GM19455 (cell line): ENCODE measurements at regions not wholly inside any gene's neighbourhood (a gene's known extent, or its start where the extent isn't known, plus 50 kb on each side); places are given as distances from the start of the nearest gene placed in this dataset.
"Not testable (repeated sequence)": the region's sequence is repeated elsewhere in the genome, so short reads cannot be mapped to it uniquely, and the experiment has no call there.

Source experiments
- ATAC-seq: cut with Tn5 transposase; IDR thresholded peaks from one replicate; pipeline ENCODE4 v1.9.1; 2021; ENCODE audit not compliant: unreplicated experiment

DNA sequence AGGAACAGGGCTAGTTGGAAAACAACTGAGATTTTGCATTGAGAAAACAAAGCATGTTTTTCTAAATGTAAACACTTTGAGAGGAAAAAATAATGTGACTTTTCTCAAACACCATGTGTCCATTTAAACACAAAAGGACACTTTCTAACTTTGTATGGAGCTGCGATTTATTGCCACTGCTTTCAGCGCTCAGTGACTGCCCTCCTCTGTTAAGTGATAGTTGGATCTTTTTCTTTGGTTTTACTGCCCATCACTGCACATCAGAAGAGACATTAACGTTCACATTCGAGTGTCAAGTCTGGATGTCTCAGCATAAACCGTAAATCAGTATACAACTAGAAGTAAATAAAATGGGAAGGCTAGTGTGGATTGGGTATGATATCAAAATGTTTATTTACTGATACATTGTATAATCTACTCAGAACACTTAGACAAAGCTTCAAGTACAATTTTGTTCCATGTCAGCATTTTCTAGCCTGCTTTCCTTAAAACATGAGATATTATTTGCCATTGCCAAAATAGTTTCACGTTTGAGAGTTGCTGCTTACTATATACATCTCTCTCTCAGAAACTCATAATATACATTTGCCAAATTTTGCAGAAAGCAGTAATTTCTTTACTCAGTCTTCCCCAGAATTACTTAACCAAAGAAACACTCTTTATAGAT is 237.6 kb downstream of the IKZF2 start:
- ATAC-seq: no peak

DNA sequence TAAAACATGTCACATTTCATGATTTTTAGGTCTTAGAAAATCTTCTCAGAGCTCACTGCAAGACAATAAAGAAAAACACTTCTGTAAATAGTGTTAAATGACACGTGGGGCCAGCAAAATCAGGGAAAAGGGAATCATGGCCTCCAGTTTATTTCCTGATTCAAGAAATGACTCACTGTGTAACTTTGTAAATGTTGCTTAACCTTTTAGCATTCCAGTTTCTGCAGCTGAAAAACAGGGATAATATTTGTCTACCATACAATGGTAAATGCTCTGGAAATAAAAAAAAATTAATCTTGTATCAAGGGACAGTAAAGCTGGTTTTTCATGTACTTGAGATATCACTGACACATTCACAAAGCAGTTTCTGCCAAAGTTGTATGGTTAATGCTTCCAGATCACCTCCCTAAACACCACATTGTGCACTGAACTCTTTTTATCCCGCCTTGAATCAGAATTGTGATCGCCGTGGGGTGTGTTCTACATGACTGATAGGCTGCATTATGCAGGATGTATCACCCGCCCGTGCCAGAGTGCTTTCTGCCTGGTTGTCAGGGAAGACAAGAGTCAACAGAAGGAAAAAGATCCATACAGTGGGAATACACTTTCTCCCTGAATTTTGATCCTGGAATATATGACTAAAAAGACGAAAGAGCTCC is 238.8 kb downstream of the IKZF2 start:
- no peak for ATAC-seq

DNA sequence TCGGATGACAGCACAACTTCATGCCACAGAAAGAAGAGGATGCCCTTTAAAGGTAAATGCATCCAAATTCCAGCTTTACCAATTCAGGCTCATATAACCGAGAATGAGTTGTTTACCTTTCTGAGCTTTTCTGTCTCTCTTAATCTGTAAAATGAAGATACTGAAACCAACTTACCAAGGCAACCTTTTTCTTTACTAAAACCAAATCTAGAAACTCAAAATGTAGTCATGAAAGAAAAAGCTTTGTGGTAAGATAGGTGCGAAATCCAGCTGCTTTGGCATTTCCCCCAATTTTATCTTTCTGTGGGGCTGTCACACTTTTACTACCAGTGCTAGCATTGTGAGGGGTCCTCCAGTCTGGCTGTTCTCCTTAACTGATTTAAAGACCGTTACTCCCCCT is 240.4 kb downstream of the IKZF2 start:
- ATAC-seq: no peak

- ATAC-seq: no peak
Measured at GRCh38 chr2:212908682-212909435, 242.6 kb downstream of the IKZF2 start.

GRCh38 chr2:212908031-212908430 is 243.4 kb downstream of the IKZF2 start:
- ATAC-seq: no peak

DNA sequence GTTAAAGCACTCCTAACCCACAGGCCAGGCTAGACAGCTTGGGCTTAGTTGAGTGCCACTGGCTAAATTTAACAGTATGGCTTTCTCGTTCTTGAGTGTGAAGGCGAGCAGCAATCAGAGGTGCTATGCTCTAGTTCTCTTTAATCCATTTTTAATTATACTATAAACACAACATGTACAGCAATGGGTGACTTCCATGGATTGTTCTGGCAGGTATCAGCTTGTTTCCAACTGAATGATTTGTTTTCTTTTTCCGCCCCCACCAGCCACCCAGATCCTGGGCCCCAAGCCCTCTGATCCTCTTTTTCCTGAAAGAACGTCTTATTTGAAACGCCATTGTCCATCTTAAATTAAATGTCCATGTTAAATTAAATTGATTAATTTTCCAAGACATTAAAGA is 244.8 kb downstream of the IKZF2 start:
- ATAC-seq: no peak

- no peak for ATAC-seq
Measured at GRCh38 chr2:212905640-212906201, 245.7 kb downstream of the IKZF2 start.

GRCh38 chr2:212904646-212905045 is 246.8 kb downstream of the IKZF2 start:
- ATAC-seq: no peak

DNA sequence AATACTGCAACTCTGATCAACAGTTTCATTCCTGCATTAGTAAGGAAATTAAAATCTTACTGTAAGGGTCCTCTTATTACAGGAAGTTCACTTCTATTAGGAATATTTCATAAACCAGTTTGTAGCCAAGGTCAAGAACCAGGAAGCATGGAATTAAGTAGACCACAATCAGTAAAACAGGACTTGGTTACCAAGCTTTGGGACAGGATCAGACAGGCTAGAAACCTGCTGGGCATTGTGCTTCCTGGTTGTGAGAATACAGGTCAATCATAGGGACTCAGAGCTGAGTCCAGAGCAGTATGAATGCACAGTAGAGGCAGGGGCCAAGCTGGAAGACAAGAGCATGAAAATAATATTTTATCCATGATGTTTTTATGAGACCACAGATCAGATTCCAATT is 248.0 kb downstream of the IKZF2 start:
- no peak for ATAC-seq

GRCh38 chr2:212902421-212902820 is 249.0 kb downstream of the IKZF2 start:
- ATAC-seq: no peak

DNA sequence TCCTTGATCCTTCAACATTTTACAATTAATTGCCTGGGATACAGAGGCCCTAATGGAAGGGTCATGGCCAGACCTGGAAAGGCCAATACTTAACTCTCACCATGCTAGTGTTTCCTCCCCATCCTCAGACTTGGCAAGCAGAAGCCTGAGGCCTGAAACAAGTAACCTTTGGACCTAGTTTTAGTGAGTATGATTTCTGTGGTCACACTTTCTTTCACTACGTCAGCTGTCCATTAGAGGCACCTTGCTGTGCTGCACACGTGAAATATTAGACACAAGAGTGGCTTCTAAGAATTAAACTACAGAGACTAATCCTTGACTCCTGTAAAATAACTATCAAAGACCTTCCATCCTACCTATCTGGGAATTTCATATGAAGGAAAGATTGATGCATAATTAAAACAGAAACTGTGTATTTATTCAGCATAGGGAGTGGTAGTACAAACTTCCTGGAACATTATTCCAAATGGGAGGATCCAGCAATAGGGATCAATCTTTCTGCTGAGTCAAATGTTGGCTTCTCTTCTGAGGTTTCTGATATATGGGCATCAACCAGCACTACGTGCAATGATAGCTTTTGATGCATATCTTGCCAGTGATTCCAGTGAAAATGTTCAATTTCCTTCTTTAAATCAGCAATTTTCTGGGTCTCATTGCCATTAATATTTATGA is 249.7 kb downstream of the IKZF2 start:
- ATAC-seq: no peak

- ATAC-seq: no peak
Measured at GRCh38 chr2:212900715-212901114, 250.7 kb downstream of the IKZF2 start.

DNA sequence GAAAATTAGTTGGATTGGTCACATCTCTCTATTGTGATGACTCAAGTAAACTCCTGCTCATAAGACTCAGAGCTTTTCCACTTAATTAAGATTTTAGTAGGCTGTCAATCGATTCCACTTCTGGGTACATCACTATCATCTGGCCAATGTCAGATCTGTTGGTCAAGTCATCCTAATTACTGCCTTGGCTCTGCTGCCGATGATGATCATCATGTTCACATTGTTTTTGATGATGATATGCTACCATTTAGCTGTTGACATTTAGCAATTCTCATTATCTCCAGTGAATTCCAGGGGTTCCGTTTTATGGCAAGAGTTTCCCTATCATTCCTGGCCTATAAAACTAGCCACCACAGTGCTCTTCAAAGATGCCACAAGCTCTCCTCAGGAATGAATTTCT is 253.4 kb downstream of the IKZF2 start:
- no peak for ATAC-seq

GRCh38 chr2:212897296-212897695 is 254.1 kb downstream of the IKZF2 start:
- no peak for ATAC-seq

- no peak for ATAC-seq
Measured at GRCh38 chr2:212894026-212894425, 257.4 kb downstream of the IKZF2 start.

DNA sequence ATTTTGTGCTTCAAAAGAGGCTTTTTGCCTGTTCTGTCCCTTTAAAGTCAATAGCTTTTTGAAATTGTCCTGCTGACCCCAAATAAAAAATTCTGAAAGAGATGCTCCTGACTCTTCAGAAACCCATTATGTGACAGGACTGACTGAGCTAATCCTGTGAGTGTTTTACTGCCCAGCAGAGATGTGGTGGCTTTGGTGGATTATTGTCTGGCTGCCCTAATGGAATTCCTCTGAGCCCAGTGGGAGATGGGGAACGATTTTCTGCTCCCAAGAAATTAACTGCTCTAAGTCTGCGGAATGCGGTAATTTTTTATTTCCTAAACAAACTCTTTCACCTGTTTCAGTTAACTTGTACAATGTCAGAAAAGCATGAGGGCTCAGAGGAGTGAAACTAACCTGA is 258.2 kb downstream of the IKZF2 start:
- no peak for ATAC-seq

- ATAC-seq: no peak
Measured at GRCh38 chr2:212892193-212892592, 259.2 kb downstream of the IKZF2 start.

- ATAC-seq: no peak
Measured at GRCh38 chr2:212891580-212891979, 259.8 kb downstream of the IKZF2 start.

DNA sequence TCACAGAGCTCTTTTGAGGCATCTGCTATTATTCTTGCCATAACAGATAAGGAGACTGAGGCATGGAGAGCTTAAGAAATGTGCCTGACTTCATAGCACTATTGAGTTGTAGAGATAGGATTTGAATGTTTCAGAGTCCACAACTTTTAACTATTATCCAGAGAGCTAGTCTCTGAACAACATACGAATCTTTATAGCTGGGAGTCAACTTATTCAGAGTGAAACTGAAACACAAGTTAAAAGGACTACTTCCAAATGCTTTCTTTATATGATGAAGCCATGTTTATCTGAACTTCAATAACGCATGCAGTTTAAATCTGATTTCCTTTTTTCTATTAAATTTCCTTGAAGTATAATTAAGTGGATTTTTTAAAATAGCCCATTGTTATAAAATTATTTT is 268.8 kb downstream of the IKZF2 start:
- ATAC-seq: no peak

DNA sequence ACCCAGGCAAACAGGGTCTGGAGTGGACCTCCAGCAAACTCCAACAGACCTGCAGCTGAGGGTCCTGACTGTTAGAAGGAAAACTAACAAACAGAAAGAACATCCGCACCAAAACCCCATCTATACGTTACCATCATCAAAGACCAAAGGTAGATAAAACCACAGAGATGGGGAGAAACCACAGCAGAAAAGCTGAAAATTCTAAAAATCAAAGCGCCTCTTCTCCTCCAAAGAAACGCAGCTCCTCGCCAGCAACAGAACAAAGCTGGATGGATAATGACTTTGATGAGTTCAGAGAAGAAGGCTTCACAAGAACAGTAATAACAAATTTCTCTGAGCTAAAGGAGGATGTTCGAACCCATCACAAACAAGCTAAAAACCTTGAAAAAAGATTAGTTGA is 274.9 kb downstream of the IKZF2 start:
- ATAC-seq: not testable (repeated sequence)

- ATAC-seq: not testable (repeated sequence)
Measured at GRCh38 chr2:212875950-212876349, 275.5 kb downstream of the IKZF2 start.
